H1 (cell line): ENCODE measurements at regions not wholly inside any gene's neighbourhood (a gene's known extent, or its start where the extent isn't known, plus 50 kb on each side); places are given as distances from the start of the nearest gene placed in this dataset.

Source experiments
- CHD1 ChIP-seq: IDR thresholded peaks from 2 replicates; pipeline ENCODE4 v1.6.1; 2012; ENCODE audit warnings: low read depth, low read length, improper control_type of control experiment
- CTBP2 ChIP-seq: IDR thresholded peaks from 2 replicates; pipeline ENCODE4 v1.7.0; 2011; ENCODE audit warnings: borderline replicate concordance, mild to moderate bottlenecking, moderate library complexity, mixed read lengths, low read length; ENCODE audit not compliant: insufficient read depth, insufficient read length
- JUN ChIP-seq: IDR thresholded peaks from 2 replicates; pipeline ENCODE4 v1.6.1; 2011; ENCODE audit warnings: low read depth, mild to moderate bottlenecking, improper control_type of control experiment, low read length
- RBBP5 ChIP-seq: IDR thresholded peaks from 2 replicates; pipeline ENCODE4 v1.7.1; 2012; ENCODE audit warnings: low read depth, mild to moderate bottlenecking, inconsistent platforms, low read length, moderate library complexity, borderline replicate concordance

- TF ChIP-seq RBBP5 (no peak), CTBP2 (no peak), CHD1 (no peak), JUN (no peak)
Measured at GRCh38 chr18:47635416-47635815, 295.0 kb downstream of the SMAD2 start (continued).
